Activated naive CD8-positive, alpha-beta T cell (primary cell): ENCODE measurements at regions not wholly inside any gene's neighbourhood (a gene's known extent, or its start where the extent isn't known, plus 50 kb on each side); places are given as distances from the start of the nearest gene placed in this dataset.

Experiments
- H3K27ac Mint-ChIP-seq: one replicate; pipeline ENCODE4 v1.8.0; 2021; ENCODE audit warnings: mixed read lengths
- H3K27me3 Mint-ChIP-seq: one replicate; pipeline ENCODE4 v1.8.0; 2021; ENCODE audit warnings: mixed read lengths
- H3K36me3 Mint-ChIP-seq: one replicate; pipeline ENCODE4 v1.8.0; 2021; ENCODE audit warnings: mixed read lengths
- H3K4me1 Mint-ChIP-seq: one replicate; pipeline ENCODE4 v1.8.0; 2021; ENCODE audit warnings: low read depth, mixed read lengths
- H3K4me3 Mint-ChIP-seq: one replicate; pipeline ENCODE4 v1.8.0; 2021; ENCODE audit warnings: mild to moderate bottlenecking, mixed read lengths
- H3K9me3 Mint-ChIP-seq: one replicate; pipeline ENCODE4 v1.8.0; 2021; ENCODE audit warnings: low read depth, mixed read lengths

DNA sequence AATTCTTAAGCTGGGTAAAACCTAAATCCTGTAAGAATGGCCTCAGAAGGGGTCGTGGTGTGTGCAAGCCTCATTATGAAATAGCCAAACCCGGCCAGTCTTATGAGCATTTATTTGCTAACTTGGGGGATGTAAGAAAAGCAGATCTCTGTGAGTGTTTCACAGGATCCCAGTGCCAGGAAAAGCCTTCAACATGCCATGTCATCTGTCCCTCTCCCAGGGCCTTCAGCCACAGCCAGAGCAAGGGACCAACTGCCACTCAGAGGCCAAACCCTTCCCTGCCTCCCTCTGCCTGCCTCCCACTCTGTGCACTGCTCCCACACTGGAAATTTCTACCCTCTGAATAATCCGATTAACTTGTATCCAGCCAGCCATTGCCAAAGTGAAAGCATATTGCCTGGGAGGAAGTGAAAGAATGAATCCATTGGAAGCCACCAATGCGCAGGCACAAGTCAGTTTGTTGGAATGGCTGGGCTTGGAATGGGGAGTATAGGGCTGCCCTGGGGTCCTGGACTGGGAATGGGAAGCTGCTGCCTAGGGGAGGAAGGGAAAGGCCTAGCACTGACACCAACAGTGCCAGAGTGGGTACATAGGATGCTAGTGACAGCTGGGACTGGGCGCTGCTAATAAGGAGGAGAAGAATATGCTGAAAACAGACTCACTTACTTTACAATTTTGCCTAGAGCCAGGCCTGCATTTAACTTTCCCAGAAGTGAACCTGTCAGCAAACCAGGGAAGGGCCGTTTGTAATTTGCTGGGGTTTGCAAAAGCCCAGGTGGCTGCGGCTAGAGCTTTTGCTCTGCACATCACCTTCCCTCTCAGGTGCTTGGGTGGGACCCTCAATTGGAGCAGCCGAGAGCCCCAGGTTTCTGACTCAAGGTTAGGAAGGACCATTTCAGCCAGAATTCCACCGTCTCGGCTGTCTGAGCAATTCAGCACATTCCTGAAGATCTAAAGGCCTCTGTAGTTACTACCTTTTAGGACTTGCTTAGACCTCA, 146.6 kb upstream of the NCK2 start:
- no peak overlapping the region for H3K27ac Mint-ChIP-seq
- H3K9me3 Mint-ChIP-seq = no peaks in the 10 kb centered on the region
- H3K4me1 Mint-ChIP-seq = peaks cover 25% of the 10 kb centered on the region
- peaks cover 1% of the 10 kb centered on the region for H3K27me3 Mint-ChIP-seq
- H3K36me3 Mint-ChIP-seq = no peaks in the 10 kb centered on the region
- no peak overlapping the region for H3K4me3 Mint-ChIP-seq

DNA sequence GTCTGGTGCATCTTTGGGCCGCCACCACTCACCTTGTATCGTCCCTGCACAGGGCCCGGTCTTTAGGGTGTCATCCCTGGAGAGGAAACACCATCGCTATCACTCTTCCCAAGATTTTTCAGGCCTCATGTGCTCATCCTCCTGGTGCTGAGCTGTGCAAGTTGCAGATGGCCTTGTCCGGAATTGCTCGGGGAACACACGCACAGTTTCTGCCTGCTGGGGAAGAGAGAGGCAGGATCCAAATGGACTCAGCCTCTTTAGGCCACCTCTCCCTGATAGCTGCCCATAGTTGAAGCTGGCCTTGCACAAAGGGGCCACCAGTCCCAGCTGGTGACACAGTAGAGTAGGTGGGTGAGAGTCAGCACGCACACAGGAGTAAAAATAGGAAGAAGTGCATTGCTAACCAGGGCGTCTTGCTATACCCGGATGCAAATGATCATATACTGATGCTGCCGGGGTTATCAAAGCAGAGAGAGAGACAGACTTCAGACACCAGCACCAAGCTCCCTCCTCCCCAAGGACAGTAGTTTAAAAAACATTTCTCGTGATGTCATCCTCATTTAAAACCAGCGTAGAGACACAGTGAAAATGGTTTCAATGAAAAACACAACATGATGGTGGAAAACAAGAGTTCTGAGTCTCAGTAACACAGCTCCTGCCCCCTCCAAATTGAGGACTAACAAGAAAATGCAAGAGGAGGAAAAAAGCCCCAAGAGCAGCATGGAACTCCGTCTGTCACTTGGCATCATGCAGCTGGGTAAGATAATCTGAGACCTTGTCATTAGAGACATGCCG, 147.5 kb upstream of the NCK2 start:
- H3K27ac Mint-ChIP-seq = peak overlapping the region; percentile 52
- no peak overlapping the region for H3K4me3 Mint-ChIP-seq
- peaks cover 25% of the 10 kb centered on the region for H3K4me1 Mint-ChIP-seq
- no peaks in the 10 kb centered on the region for H3K9me3 Mint-ChIP-seq
- peaks cover 1% of the 10 kb centered on the region for H3K27me3 Mint-ChIP-seq
- H3K36me3 Mint-ChIP-seq = no peaks in the 10 kb centered on the region

DNA sequence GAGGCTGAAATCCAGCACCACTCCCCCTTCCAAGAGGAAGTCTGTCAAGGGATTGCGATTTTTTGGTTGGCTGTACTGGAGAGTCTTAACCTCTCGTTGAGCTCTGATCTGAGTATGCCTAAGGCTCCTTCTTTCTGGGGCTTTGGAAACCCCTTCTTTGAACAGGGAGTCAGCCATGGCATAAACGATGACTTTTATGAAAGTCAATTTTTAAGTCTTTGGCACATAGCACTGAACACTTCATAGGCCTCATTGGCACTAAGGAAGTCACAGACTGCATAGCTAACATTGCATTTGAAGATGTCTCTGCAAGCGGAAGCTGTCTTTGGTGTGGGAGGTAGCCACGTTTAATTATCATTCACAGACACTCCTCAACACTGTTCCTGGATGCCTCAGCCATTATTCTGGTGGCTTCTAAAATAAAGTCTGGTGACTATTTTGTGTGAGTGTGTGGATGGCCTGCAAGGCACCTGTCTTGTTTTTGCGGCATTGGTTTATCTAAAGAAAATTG, 148.2 kb upstream of the NCK2 start:
- Mint-ChIP-seq H3K4me3 (no peak overlapping the region), H3K36me3 (no peaks in the 10 kb centered on the region), H3K4me1 (peaks cover 25% of the 10 kb centered on the region), H3K27me3 (peaks cover 1% of the 10 kb centered on the region), H3K27ac (peak overlapping the region; percentile 52), H3K9me3 (no peaks in the 10 kb centered on the region)

DNA sequence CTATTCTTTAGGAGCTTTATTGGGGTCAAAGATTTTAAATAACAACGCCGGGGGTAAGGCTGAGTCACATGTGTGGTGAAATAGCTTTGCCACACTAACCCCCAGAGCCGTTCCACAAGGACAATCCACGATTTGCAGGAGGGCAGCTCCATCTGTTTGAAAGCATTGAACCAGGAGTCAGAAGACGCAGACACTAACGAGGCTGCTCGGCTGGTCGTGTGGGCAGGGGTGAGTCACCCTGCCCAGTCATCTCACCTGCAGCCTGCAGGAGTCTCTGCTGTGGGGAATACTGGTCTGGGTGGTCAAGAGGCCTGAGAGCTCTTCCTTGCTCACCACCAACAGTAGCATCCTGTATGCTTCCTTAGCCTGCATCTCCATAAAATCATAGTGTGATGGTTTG, 149.2 kb upstream of the NCK2 start:
- no peaks in the 10 kb centered on the region for H3K9me3 Mint-ChIP-seq
- H3K36me3 Mint-ChIP-seq = no peaks in the 10 kb centered on the region
- no peak overlapping the region for H3K27ac Mint-ChIP-seq
- H3K27me3 Mint-ChIP-seq = no peaks in the 10 kb centered on the region
- H3K4me1 Mint-ChIP-seq = peaks cover 29% of the 10 kb centered on the region
- no peak overlapping the region for H3K4me3 Mint-ChIP-seq

DNA sequence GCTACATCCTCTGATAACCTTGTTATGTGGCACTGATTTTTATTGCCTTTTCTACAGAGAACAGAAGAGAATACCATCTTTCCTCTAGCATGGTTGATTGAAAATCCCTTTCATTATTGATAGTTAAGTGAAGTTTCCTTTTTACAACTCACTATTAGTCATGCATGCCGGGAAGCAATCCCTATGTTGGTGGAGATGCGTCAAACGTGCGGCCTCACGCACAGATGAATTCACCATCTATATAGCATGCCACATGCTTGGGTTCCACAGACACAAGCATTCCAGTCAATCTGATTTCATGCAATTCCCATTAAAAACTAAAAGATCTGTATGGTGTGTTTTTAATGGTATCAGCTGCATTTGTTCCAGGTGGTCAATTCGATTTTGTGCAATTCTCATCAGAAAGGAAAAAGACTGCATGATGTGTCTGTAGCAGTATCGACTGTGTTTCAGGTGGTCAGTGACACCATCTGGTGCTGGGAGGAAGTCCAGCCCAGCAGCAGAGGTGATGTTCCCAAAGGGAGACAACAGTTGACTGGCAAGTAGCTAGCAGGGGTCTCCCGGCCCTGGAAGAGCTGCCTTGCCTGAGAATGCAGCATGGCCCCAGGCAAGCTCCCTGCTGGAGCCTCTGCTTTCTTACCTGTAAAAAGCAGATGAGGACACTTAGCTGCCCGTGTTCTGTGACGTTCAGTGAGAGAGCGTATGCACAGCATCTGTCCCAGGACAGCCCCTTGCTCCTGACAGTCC, 151.3 kb upstream of the NCK2 start:
- no peak overlapping the region for H3K4me3 Mint-ChIP-seq
- peaks cover 9% of the 10 kb centered on the region for H3K36me3 Mint-ChIP-seq
- H3K27me3 Mint-ChIP-seq = no peaks in the 10 kb centered on the region
- no peak overlapping the region for H3K27ac Mint-ChIP-seq
- peaks cover 3% of the 10 kb centered on the region for H3K9me3 Mint-ChIP-seq
- H3K4me1 Mint-ChIP-seq = peaks cover 23% of the 10 kb centered on the region

DNA sequence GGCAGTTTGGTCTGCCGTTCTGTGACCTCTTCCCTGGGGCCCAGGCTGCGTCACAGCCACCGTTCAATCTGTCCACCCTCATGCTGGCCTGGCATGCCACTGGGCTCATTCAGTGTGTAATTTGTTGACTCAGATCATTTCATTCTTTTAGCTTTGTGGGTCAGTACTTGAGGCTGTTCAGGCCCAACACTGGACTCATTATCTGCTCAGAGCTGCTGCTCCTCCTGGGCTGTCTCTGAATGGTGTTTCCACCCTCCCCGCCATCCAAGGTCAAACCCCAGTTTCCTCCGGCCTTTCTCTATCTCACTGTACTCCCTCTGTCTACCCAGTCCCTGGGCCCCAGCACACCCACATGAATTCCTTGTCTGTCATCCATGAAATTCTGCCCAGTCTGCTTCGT, 152.4 kb upstream of the NCK2 start:
- H3K27me3 Mint-ChIP-seq = no peaks in the 10 kb centered on the region
- peaks cover 9% of the 10 kb centered on the region for H3K36me3 Mint-ChIP-seq
- peaks cover 18% of the 10 kb centered on the region for H3K4me1 Mint-ChIP-seq
- H3K9me3 Mint-ChIP-seq = peaks cover 3% of the 10 kb centered on the region
- H3K27ac Mint-ChIP-seq = no peak overlapping the region
- no peak overlapping the region for H3K4me3 Mint-ChIP-seq

DNA sequence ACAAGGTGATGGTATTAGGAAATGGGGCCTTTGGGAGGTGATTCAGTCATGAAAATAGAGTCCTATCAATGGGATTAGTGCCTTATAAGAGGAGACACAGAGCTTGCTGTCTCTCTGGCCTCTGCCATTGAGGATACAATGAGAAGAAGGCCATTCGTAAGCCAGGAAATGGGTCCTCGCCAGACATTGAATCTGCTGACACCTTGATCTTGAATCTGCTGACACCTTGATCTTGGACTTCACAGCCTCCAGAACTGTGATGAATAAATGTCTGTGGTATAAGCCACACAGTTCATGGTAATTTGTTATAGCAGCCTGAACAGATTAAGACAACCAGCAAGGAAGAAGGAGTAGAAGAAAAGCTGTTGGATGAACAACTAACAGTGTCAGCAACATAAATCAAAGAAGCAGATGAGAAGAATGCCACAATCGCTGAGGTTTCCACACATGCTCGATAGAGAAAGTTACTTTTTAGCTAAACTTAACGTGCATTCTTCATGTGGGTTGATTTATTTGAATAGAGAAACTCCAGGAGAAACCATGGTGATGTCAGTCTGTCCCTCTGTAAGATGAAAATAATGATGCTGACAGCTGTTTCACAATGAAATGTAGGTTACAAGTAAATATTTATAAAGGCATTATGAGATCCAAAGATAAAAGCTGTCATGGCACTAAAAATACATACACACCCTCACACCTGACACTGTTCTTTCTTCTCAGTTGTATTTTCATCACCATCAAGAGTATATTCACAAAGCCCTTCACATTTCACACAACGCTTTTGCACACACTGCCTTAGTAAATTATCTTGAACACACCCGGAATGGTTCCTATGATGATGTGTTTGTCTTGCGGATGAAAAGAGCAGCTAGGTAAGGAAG, 153.7 kb upstream of the NCK2 start:
- no peaks in the 10 kb centered on the region for H3K27me3 Mint-ChIP-seq
- no peak overlapping the region for H3K27ac Mint-ChIP-seq
- no peak overlapping the region for H3K4me3 Mint-ChIP-seq
- H3K4me1 Mint-ChIP-seq = peaks cover 7% of the 10 kb centered on the region
- peaks cover 9% of the 10 kb centered on the region for H3K36me3 Mint-ChIP-seq
- H3K9me3 Mint-ChIP-seq = peaks cover 3% of the 10 kb centered on the region

DNA sequence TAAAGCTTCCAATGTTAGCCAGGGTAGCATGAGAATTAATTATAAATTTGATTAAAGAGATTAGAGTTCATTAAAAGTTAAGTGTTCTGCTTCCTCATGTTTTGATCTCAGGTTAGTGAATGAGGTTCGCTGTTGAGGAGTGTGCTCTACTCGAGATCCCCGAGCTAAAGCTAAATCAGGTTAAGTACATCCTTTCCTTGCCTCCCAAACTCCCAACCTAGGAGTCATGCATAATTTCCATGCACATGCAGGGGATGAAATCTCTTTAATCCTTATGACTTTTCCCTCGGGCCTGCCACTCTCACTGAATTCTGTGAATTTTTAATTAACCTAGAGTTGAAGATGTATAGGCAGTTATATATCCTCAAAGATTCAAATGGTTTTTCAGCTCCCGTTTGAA, 156.1 kb upstream of the NCK2 start:
- Mint-ChIP-seq H3K27ac (no peak overlapping the region), H3K4me3 (no peak overlapping the region), H3K4me1 (peaks cover 20% of the 10 kb centered on the region), H3K36me3 (peaks cover 12% of the 10 kb centered on the region), H3K9me3 (peaks cover 3% of the 10 kb centered on the region), H3K27me3 (no peaks in the 10 kb centered on the region)

DNA sequence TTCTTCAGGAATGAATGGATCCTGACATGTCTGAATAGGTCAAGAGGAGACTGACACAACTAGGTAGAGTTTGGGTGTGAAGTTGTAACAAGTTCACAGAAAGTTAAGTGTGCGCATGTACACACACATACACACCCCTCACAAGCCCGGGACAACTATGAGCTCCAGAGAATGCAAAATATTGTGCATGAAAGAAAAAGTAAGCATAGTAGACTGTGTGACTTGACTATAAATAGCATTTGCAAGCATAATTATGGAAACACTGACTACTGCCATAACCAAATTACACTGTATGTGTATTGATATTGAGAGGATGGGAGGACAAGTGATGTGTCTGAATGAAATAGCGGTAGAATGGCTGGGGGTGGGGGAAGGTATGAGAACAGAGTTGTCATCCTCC, 157.1 kb upstream of the NCK2 start:
- peaks cover 3% of the 10 kb centered on the region for H3K9me3 Mint-ChIP-seq

DNA sequence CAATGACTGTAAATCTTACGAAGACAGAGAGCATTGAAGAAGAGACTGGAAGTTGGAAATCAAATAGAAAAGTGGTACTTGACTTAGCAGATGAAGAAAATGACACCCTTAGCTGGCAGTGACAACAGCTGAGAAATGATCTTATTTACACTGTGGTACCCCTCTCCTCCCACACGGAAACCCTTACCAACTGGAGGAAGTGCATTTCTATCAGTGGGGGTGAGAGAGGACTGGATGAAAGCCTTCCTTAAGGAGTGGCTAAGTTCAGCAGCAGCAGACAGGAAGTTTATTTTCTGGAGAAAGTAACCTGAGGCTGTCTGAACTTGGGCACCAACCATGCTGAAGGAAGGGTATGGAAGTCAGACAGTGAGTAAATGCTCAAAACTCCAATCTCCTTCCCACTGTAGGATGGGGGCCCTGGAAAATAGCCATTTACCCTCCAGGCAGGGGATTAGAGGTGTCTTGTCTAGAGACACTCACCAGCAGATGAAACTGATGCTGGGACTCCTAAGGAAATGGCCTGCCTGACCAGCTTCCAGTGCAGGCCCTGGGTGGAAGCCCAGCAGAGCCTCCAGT, 160.2 kb upstream of the NCK2 start:
- peaks cover 33% of the 10 kb centered on the region for H3K4me1 Mint-ChIP-seq
- peaks cover 7% of the 10 kb centered on the region for H3K36me3 Mint-ChIP-seq
- no peaks in the 10 kb centered on the region for H3K27me3 Mint-ChIP-seq
- peak overlapping the region; percentile 23 for H3K4me3 Mint-ChIP-seq
- H3K9me3 Mint-ChIP-seq = no peaks in the 10 kb centered on the region
- peak overlapping the region; percentile 46 for H3K27ac Mint-ChIP-seq

More for the DNA sequence above, 157.1 kb upstream of the NCK2 start:
- Mint-ChIP-seq H3K27ac (no peak overlapping the region), H3K36me3 (peaks cover 12% of the 10 kb centered on the region), H3K27me3 (no peaks in the 10 kb centered on the region), H3K4me1 (peaks cover 29% of the 10 kb centered on the region), H3K4me3 (no peak overlapping the region)

DNA sequence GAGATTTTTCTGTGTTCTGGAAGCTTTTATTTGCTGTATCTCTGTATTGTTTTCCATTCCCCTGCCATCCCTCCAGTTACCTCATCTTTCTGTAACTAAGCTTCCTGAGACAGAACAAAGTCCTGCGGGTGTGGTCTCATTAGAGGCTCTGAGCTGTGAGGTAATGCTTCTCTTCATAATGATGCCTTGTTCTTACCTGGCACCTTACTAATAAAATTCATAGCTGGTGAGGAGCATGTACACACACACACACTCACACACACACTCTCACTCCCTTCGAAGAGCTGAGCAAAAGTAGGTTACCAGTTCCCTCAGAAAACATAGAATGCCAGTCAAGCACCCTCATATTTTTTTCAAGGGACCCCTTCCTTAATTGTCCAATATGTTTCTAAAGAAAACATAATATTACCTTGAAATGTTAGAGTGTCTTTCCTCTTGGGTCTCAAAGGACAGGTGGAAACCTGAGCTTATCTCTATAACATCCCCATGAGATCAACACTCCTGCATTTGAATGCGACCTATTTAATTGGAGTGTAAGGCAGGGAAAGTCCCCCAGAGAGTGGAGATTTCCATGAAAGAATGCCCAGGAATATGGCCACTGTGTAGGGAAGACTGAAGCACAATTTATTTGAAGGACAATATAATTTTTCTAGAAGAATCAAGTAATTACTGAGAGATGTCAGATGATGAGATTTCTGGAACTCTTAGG, 161.6 kb upstream of the NCK2 start:
- Mint-ChIP-seq H3K27ac (no peak overlapping the region), H3K36me3 (peaks cover 4% of the 10 kb centered on the region), H3K4me3 (no peak overlapping the region), H3K27me3 (no peaks in the 10 kb centered on the region), H3K9me3 (no peaks in the 10 kb centered on the region), H3K4me1 (peaks cover 33% of the 10 kb centered on the region)

DNA sequence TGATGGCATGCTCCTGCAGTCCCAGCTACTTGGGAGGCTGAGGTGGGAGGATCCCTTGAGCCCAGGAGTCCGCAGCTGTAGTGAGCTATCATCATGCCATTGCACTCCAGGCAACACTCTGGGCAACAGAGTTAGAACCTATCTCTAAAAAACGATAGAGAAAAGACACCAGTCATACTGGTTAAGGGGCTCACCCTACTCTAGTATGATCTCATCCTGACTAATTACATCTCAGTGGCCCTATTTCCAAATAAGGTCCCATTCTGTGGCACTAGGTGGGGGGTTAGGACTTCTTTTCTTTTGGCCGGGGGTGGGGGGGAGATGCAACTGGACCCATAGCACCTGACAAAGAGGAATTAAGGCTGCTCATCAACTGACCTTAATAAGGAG, 163.2 kb upstream of the NCK2 start:
- Mint-ChIP-seq H3K4me1 (peaks cover 37% of the 10 kb centered on the region), H3K27me3 (no peaks in the 10 kb centered on the region), H3K36me3 (peaks cover 4% of the 10 kb centered on the region), H3K4me3 (no peak overlapping the region), H3K27ac (no peak overlapping the region), H3K9me3 (no peaks in the 10 kb centered on the region)

DNA sequence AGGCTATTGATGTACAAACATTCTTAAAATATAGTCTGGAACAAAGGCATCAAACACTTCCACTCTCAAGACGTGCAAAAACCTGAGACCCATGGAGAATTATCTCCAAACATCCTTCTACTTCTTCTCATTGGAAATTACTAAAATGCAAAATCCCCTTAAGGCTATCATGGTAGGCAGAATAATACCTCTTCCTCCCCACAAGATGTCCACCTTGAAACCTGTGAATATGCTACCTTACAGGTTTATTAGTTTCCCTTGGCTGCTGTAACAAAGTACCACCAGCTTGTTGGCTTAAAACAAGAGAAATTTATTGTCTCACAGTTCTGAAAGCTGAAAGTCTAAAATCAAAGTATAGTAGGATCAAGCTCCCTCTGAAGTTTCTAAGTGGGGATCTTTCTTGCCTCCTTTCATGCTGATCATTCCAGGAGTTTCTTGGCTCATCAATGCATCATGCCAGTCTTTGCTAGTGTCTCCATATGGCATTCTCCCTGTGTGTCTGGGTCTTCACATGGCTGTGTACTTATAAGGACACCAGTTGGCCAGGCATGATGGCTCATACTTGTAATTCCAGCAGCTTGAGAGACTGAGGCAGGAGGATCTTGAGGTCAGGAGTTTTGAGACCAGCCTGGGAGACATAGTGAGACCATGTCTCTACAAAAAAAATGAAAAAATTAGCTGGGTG, 163.7 kb upstream of the NCK2 start:
- no peaks in the 10 kb centered on the region for H3K27me3 Mint-ChIP-seq
- H3K4me3 Mint-ChIP-seq = no peak overlapping the region
- H3K4me1 Mint-ChIP-seq = peaks cover 41% of the 10 kb centered on the region
- H3K27ac Mint-ChIP-seq = no peak overlapping the region
- peaks cover 4% of the 10 kb centered on the region for H3K36me3 Mint-ChIP-seq
- no peaks in the 10 kb centered on the region for H3K9me3 Mint-ChIP-seq
